Esophagus muscularis mucosa (tissue), 3 donors: ENCODE measurements at regions not wholly inside any gene's neighbourhood (a gene's known extent, or its start where the extent isn't known, plus 50 kb on each side); places are given as distances from the start of the nearest gene placed in this dataset.

ENCODE experiments used
- POLR2A ChIP-seq: fragments of 450-650 bp; IDR thresholded peaks from one replicate; pipeline ENCODE4 v1.6.1; 2017; ENCODE audit warnings: antibody characterized with exemption, moderate library complexity, mild to moderate bottlenecking, low read depth
- TF ChIP-seq, protein P1 (sequence below), 3 experiments: fragments of 200-600 bp in 2 of 3; fragments of 450-650 bp in 1 of 3; sonication (generic) in 2 of 3; IDR thresholded peaks; one replicate each; pipeline ENCODE4 v1.5.1; 2017 to 2019; ENCODE audit warnings: antibody characterized with exemption in 3 of 3, mild to moderate bottlenecking in 2 of 3, moderate library complexity in 1 of 3

DNA sequence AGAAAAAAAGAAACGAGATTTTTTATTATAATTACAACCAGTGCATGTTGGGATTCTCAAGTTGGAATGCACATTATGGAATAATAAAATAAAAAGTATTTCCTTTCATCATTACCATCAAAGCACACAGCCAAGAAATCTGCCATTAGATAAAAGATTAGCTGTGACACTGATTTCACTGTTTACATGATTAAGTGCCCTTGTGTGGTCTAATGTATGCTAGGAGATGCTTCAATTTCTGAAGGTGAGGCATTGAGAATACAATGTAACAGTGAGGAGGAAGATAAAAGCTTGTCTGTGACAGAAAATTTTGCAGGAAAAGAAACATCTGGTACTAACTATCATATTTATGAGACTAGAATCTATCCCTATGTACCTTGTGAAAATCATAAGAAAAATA lies 409.7 kb upstream of the PRMT6 start:
- TF ChIP-seq, protein P1, sequence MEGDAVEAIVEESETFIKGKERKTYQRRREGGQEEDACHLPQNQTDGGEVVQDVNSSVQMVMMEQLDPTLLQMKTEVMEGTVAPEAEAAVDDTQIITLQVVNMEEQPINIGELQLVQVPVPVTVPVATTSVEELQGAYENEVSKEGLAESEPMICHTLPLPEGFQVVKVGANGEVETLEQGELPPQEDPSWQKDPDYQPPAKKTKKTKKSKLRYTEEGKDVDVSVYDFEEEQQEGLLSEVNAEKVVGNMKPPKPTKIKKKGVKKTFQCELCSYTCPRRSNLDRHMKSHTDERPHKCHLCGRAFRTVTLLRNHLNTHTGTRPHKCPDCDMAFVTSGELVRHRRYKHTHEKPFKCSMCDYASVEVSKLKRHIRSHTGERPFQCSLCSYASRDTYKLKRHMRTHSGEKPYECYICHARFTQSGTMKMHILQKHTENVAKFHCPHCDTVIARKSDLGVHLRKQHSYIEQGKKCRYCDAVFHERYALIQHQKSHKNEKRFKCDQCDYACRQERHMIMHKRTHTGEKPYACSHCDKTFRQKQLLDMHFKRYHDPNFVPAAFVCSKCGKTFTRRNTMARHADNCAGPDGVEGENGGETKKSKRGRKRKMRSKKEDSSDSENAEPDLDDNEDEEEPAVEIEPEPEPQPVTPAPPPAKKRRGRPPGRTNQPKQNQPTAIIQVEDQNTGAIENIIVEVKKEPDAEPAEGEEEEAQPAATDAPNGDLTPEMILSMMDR (IDR thresholded peaks at IDR 0.05): no peak
- no peak for TF ChIP-seq POLR2A
